ENCODE measurements at regions not wholly inside any gene's neighbourhood (a gene's known extent, or its start where the extent isn't known, plus 50 kb on each side); places are given as distances from the start of the nearest gene placed in this dataset.

- no peak for DNase-seq
Observed at GRCh38 chr11:82365351-82365750, 368.3 kb downstream of the FAM181B start.

- DNase-seq = no peak
Observed at GRCh38 chr11:82356316-82356715, 377.3 kb downstream of the FAM181B start.

GRCh38 chr11:82355313-82355823, 378.3 kb downstream of the FAM181B start:
- DNase-seq = no peak

GRCh38 chr11:82326853-82327252, 406.8 kb downstream of the FAM181B start:
- no peak for DNase-seq

GRCh38 chr11:82321206-82321605, 412.5 kb downstream of the FAM181B start:
- no peak for DNase-seq

- no peak for DNase-seq
Observed at GRCh38 chr11:82315093-82315492, 418.6 kb downstream of the FAM181B start.

GRCh38 chr11:82308979-82309378, 424.7 kb downstream of the FAM181B start:
- DNase-seq = no peak

- no peak for DNase-seq
Observed at GRCh38 chr11:82305123-82305522, 428.5 kb downstream of the FAM181B start.

GRCh38 chr11:82303671-82304070, 430.0 kb downstream of the FAM181B start:
- no peak for DNase-seq

- DNase-seq = no peak
Observed at GRCh38 chr11:82288471-82288870, 445.2 kb downstream of the FAM181B start.

GRCh38 chr11:82270870-82271269, 462.8 kb downstream of the FAM181B start:
- DNase-seq = no peak

GRCh38 chr11:82268627-82269026, 465.0 kb downstream of the FAM181B start:
- DNase-seq = no peak

- no peak for DNase-seq
Observed at GRCh38 chr11:82267186-82267585, 466.5 kb downstream of the FAM181B start.

GRCh38 chr11:82261367-82261766, 472.3 kb downstream of the FAM181B start:
- no peak for DNase-seq

- no peak for DNase-seq
Observed at GRCh38 chr11:82250047-82250446, 483.6 kb downstream of the FAM181B start.

- no peak for DNase-seq
Observed at GRCh38 chr11:82246926-82247325, 486.7 kb downstream of the FAM181B start.

- DNase-seq = no peak
Observed at GRCh38 chr11:82239498-82239897, 494.2 kb downstream of the FAM181B start.

- DNase-seq = no peak
Observed at GRCh38 chr11:82234256-82234655, 499.4 kb downstream of the FAM181B start.

GRCh38 chr11:82233201-82233600, 500.5 kb downstream of the FAM181B start:
- no peak for DNase-seq

- peak in 1 of 2 donors; percentile 15 for DNase-seq
Observed at GRCh38 chr11:82229341-82229740, 504.3 kb downstream of the FAM181B start.

GRCh38 chr11:82225930-82226329, 507.7 kb downstream of the FAM181B start:
- no peak for DNase-seq

GRCh38 chr11:82225502-82225901, 508.2 kb downstream of the FAM181B start:
- no peak for DNase-seq

GRCh38 chr11:82216927-82217570, 516.6 kb downstream of the FAM181B start:
- DNase-seq = no peak

GRCh38 chr11:82210011-82210410, 523.7 kb downstream of the FAM181B start:
- no peak for DNase-seq

- no peak for DNase-seq
Observed at GRCh38 chr11:82195283-82195682, 538.4 kb downstream of the FAM181B start.
